ENCODE measurements at regions not wholly inside any gene's neighbourhood (a gene's known extent, or its start where the extent isn't known, plus 50 kb on each side); places are given as distances from the start of the nearest gene placed in this dataset.

DNA sequence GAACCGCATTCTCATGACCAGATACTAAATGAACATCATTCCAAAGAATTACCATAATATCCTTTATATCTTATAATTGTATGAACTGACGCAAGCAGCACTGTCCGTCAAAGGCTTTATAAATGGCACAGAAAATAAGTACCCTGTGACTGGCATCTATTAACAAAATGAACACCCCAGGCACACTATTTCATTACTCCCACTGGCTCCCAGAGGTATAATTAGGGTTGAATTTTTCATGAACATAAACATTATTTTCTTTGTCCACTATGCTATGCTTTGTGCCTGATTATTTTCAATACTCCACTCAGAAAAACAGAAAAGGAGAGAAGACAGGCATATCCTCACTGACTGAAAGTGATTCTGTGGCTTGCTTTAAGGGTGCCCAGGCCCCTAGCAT is 71.1 kb downstream of the LYZL4 start:
- peaks cover 0 to 6% (median 2%) of the 10 kb centered on the region in 4 experiments for H3K27me3 ChIP-seq (replicated peaks in 1 of 4; ENCODE audit: control extremely low read depth in 1 of 4, control insufficient read depth in 3 of 4, insufficient read depth in 4 of 4, low read length in 3 of 4)
- DNase-seq (no peak), ATAC-seq (ENCODE audit: low read depth) (no peak)
- Mint-ChIP-seq H3K9me3 (ENCODE audit: insufficient read depth) (no peaks in the 10 kb centered on the region), H3K4me1 (no peaks in the 10 kb centered on the region), H3K4me3 (no peak overlapping the region), H3K27ac (no peak overlapping the region), H3K27me3 (peaks cover 32% of the 10 kb centered on the region)
- no peak overlapping the region for H3K4me2 ChIP-seq (replicated peaks; ENCODE audit: low read depth, low read length, poor library complexity, severe bottlenecking)
- no peak overlapping the region for H2AFZ ChIP-seq (ENCODE audit: insufficient read depth, low read depth, low read length, poor library complexity, severe bottlenecking)
- intact Hi-C loops (cut with micrococcal nuclease): no loop called here
- H3K27ac ChIP-seq (ENCODE audit: low read length in 2 of 2): no peak overlapping the region
- no peak overlapping the region for H3K9ac ChIP-seq (ENCODE audit: low read length)
- POLR2A ChIA-PET: no interaction called here
- no peaks in the 10 kb centered on the region for H3K79me2 ChIP-seq (ENCODE audit: control insufficient read depth, insufficient read depth, low read length)
- no peaks in the 10 kb centered on the region for H4K20me1 ChIP-seq (ENCODE audit: control insufficient read depth, insufficient read depth, low read length, poor library complexity, severe bottlenecking)
- H3K4me3 ChIP-seq (ENCODE audit: control extremely low read depth in 1 of 5, extremely low read depth in 1 of 5, insufficient read depth in 1 of 5, low read depth in 2 of 5, low read length in 4 of 5): no peak overlapping the region
- no peaks in the 10 kb centered on the region for H3K4me1 ChIP-seq (ENCODE audit: control insufficient read depth in 2 of 2, insufficient read depth in 2 of 2, low read length in 2 of 2)
- no peaks in the 10 kb centered on the region for H3K36me3 ChIP-seq (replicated peaks in 1 of 2; ENCODE audit: control extremely low read depth in 1 of 2, control insufficient read depth in 1 of 2, extremely low read depth in 1 of 2, insufficient read depth in 2 of 2, low read length in 1 of 2)
- WGBS (ENCODE audit: insufficient coverage): no CpG with 5 or more reads among the region's 3 CpGs
- TF ChIP-seq EZH2 (IDR thresholded peaks at IDR 0.05; ENCODE audit: borderline replicate concordance, insufficient read depth, low read depth, low read length, poor library complexity, severe bottlenecking) (no peak), CTCF (IDR thresholded peaks at IDR 0.05) (no peak)
- CTCF ChIA-PET: no interaction called here
- no peaks in the 10 kb centered on the region for H3K9me3 ChIP-seq (ENCODE audit: control extremely low read depth in 1 of 3, control insufficient read depth in 2 of 3, insufficient read depth in 1 of 3, low read length in 2 of 3)

- DNase-seq (no peak), ATAC-seq (ENCODE audit: low read depth) (no peak)
- no peak overlapping the region for H3K27ac Mint-ChIP-seq
- no peaks in the 10 kb centered on the region for H4K20me1 ChIP-seq (ENCODE audit: control insufficient read depth, insufficient read depth, low read length, poor library complexity, severe bottlenecking)
- H3K4me3 Mint-ChIP-seq: no peak overlapping the region
- no peaks in the 10 kb centered on the region for H3K79me2 ChIP-seq (ENCODE audit: control insufficient read depth, insufficient read depth, low read length)
- no peak overlapping the region for H3K9ac ChIP-seq (ENCODE audit: low read length)
- H2AFZ ChIP-seq (ENCODE audit: insufficient read depth, low read depth, low read length, poor library complexity, severe bottlenecking): no peak overlapping the region
- no peaks in the 10 kb centered on the region for H3K9me3 Mint-ChIP-seq (ENCODE audit: insufficient read depth)
- ChIA-PET POLR2A (no interaction called here), CTCF (no interaction called here)
- H3K27me3 ChIP-seq (replicated peaks in 1 of 4; ENCODE audit: control extremely low read depth in 1 of 4, control insufficient read depth in 3 of 4, insufficient read depth in 4 of 4, low read length in 3 of 4): peaks cover 0 to 3% (median under 1%) of the 10 kb centered on the region in 4 experiments
- no peaks in the 10 kb centered on the region for H3K36me3 ChIP-seq (replicated peaks in 1 of 2; ENCODE audit: control extremely low read depth in 1 of 2, control insufficient read depth in 1 of 2, extremely low read depth in 1 of 2, insufficient read depth in 2 of 2, low read length in 1 of 2)
- intact Hi-C loops (cut with micrococcal nuclease): no loop called here
- peaks cover 19% of the 10 kb centered on the region for H3K27me3 Mint-ChIP-seq
- H3K27ac ChIP-seq (ENCODE audit: low read length in 2 of 2): no peak overlapping the region
- no peak for TF ChIP-seq CTCF (IDR thresholded peaks at IDR 0.05)
- TF ChIP-seq EZH2 (IDR thresholded peaks at IDR 0.05; ENCODE audit: borderline replicate concordance, insufficient read depth, low read depth, low read length, poor library complexity, severe bottlenecking): no peak
- no peaks in the 10 kb centered on the region for H3K4me1 Mint-ChIP-seq
- H3K4me3 ChIP-seq (ENCODE audit: control extremely low read depth in 1 of 5, extremely low read depth in 1 of 5, insufficient read depth in 1 of 5, low read depth in 2 of 5, low read length in 4 of 5): no peak overlapping the region
- no CpG with 5 or more reads among the region's 1 CpG for WGBS (ENCODE audit: insufficient coverage)
- no peaks in the 10 kb centered on the region for H3K9me3 ChIP-seq (ENCODE audit: control extremely low read depth in 1 of 3, control insufficient read depth in 2 of 3, insufficient read depth in 1 of 3, low read length in 2 of 3)
- H3K4me2 ChIP-seq (replicated peaks; ENCODE audit: low read depth, low read length, poor library complexity, severe bottlenecking): no peak overlapping the region
- no peaks in the 10 kb centered on the region for H3K4me1 ChIP-seq (ENCODE audit: control insufficient read depth in 2 of 2, insufficient read depth in 2 of 2, low read length in 2 of 2)
Measured at GRCh38 chr3:42336103-42336502, 70.1 kb upstream of the CCK start.
